BE2C (cell line): ENCODE measurements at regions not wholly inside any gene's neighbourhood (a gene's known extent, or its start where the extent isn't known, plus 50 kb on each side); places are given as distances from the start of the nearest gene placed in this dataset.
A peak's percentile ranks its signal among the peaks of the same experiment; 100 is the strongest.
"Not testable (repeated sequence)": the region's sequence is repeated elsewhere in the genome, so short reads cannot be mapped to it uniquely, and the experiment has no call there.

Experiments used
- DNase-seq: peaks from one replicate; pipeline ENCODE4 v3.0.0-alpha.2; 2020
- H3K27me3 ChIP-seq: fragments of 250-450 bp; sonication (Bioruptor Pico); 2 replicates; pipeline ENCODE4 v1.5.1; 2020; ENCODE audit warnings: mild to moderate bottlenecking
- H3K36me3 ChIP-seq: fragments of 250-450 bp; sonication (Bioruptor Pico); 2 replicates; pipeline ENCODE4 v1.5.1; 2020; ENCODE audit warnings: mild to moderate bottlenecking
- H3K4me1 ChIP-seq: fragments of 250-450 bp; sonication (Bioruptor Pico); 2 replicates; pipeline ENCODE4 v1.5.1; 2020
- H3K4me3 ChIP-seq: 2 replicates; pipeline ENCODE4 v1.5.1; 2011; ENCODE audit warnings: low read depth, low read length
- H3K9me3 ChIP-seq: fragments of 250-450 bp; sonication (Bioruptor Pico); 2 replicates; pipeline ENCODE4 v1.5.1; 2020
- TF ChIP-seq, protein P1 (sequence below): IDR thresholded peaks from 2 replicates; pipeline ENCODE4 v1.5.1; 2012; ENCODE audit warnings: mild to moderate bottlenecking, low read depth, low read length

DNA sequence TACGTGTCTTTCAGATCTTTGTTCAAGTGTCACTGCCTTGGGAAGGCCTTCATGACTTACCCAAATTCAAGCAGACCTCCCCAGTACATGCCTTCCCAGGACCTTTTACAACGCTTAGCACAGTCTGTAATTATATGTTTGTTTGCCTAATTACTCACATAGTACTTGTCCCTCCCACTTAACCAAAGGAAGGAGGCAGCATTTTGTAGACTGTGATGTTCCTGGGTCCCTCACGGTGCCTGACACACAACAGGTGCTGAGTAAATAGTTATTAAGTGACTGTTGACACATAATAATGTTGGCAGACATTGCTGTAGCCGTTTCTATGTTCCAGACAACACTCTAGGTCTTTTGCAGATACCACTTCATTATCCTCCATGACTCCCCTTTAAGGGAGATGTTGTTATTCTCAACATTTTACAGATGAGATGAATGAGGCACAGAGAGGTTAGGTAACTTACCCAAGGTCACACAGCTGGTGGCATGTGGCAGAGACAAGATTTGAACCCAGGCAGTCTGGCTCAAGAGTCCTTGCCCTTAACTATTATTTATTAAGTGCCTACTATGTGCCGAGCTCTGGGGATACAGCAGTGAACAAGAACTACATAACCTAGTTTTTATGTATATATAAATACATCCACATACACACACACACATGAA lies 130.7 kb downstream of the PHETA1 start:
- TF ChIP-seq, protein P1, sequence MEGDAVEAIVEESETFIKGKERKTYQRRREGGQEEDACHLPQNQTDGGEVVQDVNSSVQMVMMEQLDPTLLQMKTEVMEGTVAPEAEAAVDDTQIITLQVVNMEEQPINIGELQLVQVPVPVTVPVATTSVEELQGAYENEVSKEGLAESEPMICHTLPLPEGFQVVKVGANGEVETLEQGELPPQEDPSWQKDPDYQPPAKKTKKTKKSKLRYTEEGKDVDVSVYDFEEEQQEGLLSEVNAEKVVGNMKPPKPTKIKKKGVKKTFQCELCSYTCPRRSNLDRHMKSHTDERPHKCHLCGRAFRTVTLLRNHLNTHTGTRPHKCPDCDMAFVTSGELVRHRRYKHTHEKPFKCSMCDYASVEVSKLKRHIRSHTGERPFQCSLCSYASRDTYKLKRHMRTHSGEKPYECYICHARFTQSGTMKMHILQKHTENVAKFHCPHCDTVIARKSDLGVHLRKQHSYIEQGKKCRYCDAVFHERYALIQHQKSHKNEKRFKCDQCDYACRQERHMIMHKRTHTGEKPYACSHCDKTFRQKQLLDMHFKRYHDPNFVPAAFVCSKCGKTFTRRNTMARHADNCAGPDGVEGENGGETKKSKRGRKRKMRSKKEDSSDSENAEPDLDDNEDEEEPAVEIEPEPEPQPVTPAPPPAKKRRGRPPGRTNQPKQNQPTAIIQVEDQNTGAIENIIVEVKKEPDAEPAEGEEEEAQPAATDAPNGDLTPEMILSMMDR, result no peak
- DNase-seq, result no peak
- Histone ChIP-seq H3K36me3 (no peaks in the 10 kb centered on the region), H3K4me3 (no peak overlapping the region), H3K4me1 (no peaks in the 10 kb centered on the region), H3K27me3 (no peaks in the 10 kb centered on the region), H3K9me3 (no peaks in the 10 kb centered on the region)

DNA sequence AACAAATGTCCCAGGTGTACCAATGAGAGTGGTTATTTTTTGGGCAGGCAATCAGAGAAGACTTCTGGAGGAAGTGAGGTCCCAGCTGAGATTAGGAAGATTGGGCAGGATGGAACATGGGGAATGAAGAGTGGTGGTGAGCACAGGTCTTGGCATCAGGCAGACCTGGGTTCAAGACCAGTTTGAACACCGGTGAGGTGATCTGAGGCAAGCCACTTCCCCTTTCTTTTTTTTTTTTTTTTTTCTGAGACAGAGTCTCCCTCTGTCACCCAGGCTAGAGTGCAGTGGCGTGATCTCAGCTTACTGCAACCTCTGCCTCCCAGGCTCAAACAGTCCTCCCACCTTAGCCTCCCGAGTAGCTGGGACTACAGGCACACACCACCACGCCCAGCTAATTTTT lies 134.4 kb downstream of the PHETA1 start:
- not testable (repeated sequence) for DNase-seq, H3K27me3 ChIP-seq, H3K36me3 ChIP-seq, H3K9me3 ChIP-seq, H3K4me1 ChIP-seq, H3K4me3 ChIP-seq

DNA sequence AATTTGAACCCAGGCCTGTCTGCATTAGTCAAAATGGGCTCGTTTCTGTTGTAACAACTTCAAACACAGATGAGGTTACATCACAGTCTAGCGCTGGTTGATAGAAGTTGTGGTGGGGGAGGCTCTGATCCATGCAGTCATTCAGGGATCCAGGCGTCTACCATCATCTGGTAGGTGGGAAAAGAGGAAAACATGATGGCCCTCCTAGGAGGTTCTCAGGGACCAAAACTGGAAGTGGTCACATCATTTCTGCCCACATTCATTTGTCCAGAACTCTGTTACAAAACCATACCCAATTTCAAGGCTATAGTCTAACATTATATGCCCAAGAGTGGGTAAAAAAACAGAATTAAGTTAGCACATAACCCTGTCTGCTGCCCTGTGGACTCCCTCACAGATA lies 135.1 kb downstream of the PHETA1 start:
- no peak for DNase-seq
- no peak overlapping the region for H3K4me3 ChIP-seq
- no peaks in the 10 kb centered on the region; the same call in 1 of the 2 replicates for H3K4me1 ChIP-seq
- no peaks in the 10 kb centered on the region for H3K9me3 ChIP-seq
- no peaks in the 10 kb centered on the region for H3K27me3 ChIP-seq
- TF ChIP-seq, protein P1, result no peak
- no peaks in the 10 kb centered on the region for H3K36me3 ChIP-seq

DNA sequence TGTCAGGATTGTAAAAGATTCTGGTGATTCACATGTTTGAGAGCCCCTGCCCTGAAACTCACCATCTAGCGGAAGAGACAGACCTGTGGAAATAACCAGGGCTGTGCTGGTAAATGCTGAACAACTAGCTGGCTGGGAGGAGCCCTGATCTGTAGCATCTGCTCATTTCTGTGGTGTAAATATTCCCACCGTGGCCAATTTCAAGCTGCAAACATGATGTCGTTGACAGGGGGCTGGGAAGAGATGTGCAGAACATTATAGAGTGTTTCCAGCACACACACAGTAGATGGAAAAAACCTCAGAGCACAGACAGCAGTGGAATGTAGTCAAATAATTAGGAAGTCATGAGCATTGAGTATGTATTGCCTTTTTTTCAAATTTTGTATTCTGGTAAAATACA lies 138.2 kb downstream of the PHETA1 start:
- Histone ChIP-seq H3K4me3 (no peak overlapping the region), H3K27me3 (no peaks in the 10 kb centered on the region), H3K9me3 (no peaks in the 10 kb centered on the region), H3K36me3 (no peaks in the 10 kb centered on the region), H3K4me1 (no peaks in the 10 kb centered on the region; the same call in 1 of the 2 replicates)
- DNase-seq, result no peak
- TF ChIP-seq, protein P1, result no peak

DNA sequence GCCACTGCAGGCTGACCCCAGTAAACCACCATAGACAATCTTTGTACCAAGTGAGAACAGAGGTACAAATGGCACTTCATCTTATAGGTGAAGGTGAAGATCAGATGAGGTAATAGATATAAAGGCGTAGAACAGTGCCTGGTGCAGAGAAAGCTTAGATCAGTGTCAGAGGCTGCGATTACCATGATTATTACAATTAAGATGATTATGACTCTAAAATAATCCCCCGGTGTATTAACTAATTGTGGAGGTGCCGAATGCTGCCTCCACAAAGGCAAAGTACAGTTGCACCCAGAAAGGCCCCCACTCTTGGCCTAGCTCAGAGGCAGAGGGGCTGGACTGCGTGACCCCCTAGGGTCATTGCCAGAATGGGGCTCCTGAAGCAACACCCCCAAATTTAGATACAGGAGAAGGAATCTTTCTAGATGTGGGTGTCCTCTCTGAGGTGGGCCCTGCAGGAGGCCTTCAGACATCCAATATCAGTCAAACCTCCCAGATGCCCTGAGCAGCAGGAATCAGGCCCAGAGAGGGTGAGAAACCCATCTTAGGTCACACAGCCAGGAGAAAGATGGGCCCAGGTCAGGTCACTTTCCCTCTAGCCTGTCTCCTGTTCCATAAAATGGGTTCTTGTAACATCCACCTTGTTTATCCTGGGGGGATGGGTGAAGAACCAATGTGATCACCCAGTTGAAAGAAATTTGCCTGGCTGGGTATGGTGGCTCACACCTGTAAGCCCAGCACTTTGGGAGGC lies 139.8 kb downstream of the PHETA1 start:
- Histone ChIP-seq H3K4me1 (no peaks in the 10 kb centered on the region; the same call in 1 of the 2 replicates), H3K36me3 (no peaks in the 10 kb centered on the region), H3K27me3 (no peaks in the 10 kb centered on the region), H3K9me3 (no peaks in the 10 kb centered on the region), H3K4me3 (no peak overlapping the region)
- DNase-seq, result no peak
- TF ChIP-seq, protein P1, result no peak

DNA sequence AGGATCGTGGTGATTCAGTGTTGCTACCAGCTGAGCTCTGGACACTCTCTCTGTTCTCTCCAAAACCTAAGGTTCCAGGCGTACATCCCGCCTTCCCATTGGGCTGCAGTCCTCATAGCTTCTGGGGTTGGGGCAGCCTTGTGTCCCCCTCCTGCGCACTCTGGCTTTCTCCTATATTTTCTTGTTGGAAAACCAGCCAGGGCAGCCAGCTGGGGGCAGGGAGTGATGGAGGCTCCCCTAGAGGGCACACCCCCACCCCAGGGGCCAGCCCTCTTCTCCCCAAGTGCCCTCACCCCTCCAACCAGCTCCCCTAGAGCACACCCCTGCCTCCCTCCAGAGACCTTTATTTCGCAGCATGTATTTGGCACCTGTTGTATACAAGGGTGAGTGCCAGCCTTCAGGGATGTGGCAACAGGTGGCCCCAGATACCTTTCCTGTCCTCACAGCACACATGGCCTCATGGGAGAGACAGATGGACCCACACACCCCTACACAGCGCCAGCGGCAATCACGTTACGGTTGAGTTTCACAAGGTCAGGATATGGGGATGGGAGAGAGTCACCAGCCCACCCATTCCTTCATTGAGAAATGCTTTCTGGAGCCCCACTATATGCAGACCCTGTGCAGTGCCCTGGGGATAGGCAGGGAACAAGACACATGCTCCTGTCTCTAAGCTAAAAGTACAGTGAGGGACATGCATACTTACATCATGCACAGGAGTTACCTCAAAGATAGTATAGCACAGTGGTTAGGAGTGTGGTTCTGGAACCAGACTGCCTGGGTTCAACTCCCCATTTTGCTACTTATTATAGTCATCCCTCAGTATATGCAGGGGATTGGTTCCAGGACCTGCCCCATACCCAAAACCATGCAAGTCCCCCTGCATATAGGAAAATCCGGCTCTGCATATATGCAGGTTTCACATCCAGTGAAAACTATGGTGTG lies 141.1 kb downstream of the PHETA1 start:
- Histone ChIP-seq H3K27me3 (no peaks in the 10 kb centered on the region), H3K36me3 (no peaks in the 10 kb centered on the region), H3K4me1 (no peaks in the 10 kb centered on the region; the same call in 1 of the 2 replicates), H3K9me3 (no peaks in the 10 kb centered on the region), H3K4me3 (no peak overlapping the region)
- TF ChIP-seq, protein P1, result no peak
- DNase-seq, result peak; percentile 15
